Stimulated activated CD4-positive, alpha-beta T cell treated with anti-CD3 and anti-CD28 coated beads, TNF-alpha, amount 100 ng/mL, for 1 hour (primary cell): ENCODE measurements at regions not wholly inside any gene's neighbourhood (a gene's known extent, or its start where the extent isn't known, plus 50 kb on each side); places are given as distances from the start of the nearest gene placed in this dataset.

Experiments
- DNase-seq, 3 donors: peaks; one replicate each; pipeline ENCODE4 v3.0.0-alpha.2; 2020; ENCODE audit warnings: low read depth in 3 of 3, low spot score in 1 of 3

- DNase-seq: no peak
Observed at GRCh38 chr4:22115262-22115661, 166.7 kb upstream of the KCNIP4 start.

- DNase-seq: no peak
Observed at GRCh38 chr4:22103768-22104167, 155.2 kb upstream of the KCNIP4 start.

GRCh38 chr4:22099896-22100295 is 151.3 kb upstream of the KCNIP4 start:
- DNase-seq: no peak

- DNase-seq: no peak
Observed at GRCh38 chr4:22097596-22097995, 149.0 kb upstream of the KCNIP4 start.

- no peak for DNase-seq
Observed at GRCh38 chr4:22094217-22094616, 145.6 kb upstream of the KCNIP4 start.

GRCh38 chr4:22093126-22093525 is 144.6 kb upstream of the KCNIP4 start:
- no peak for DNase-seq

- DNase-seq: no peak
Observed at GRCh38 chr4:22091906-22092305, 143.3 kb upstream of the KCNIP4 start.

GRCh38 chr4:22091352-22091717 is 142.8 kb upstream of the KCNIP4 start:
- no peak for DNase-seq

GRCh38 chr4:22090661-22091351 is 142.2 kb upstream of the KCNIP4 start:
- no peak for DNase-seq

GRCh38 chr4:22077571-22077970 is 129.0 kb upstream of the KCNIP4 start:
- no peak for DNase-seq

GRCh38 chr4:22072726-22073125 is 124.2 kb upstream of the KCNIP4 start:
- DNase-seq: no peak

- DNase-seq: no peak
Observed at GRCh38 chr4:22072240-22072639, 123.7 kb upstream of the KCNIP4 start.

GRCh38 chr4:22071749-22072148 is 123.2 kb upstream of the KCNIP4 start:
- DNase-seq: no peak

- no peak for DNase-seq
Observed at GRCh38 chr4:22070256-22070655, 121.7 kb upstream of the KCNIP4 start.

GRCh38 chr4:22063613-22064012 is 115.0 kb upstream of the KCNIP4 start:
- DNase-seq: no peak

- no peak for DNase-seq
Observed at GRCh38 chr4:22062676-22063075, 114.1 kb upstream of the KCNIP4 start.

GRCh38 chr4:22055954-22056353 is 107.4 kb upstream of the KCNIP4 start:
- DNase-seq: no peak

- no peak for DNase-seq
Observed at GRCh38 chr4:22052076-22052475, 103.5 kb upstream of the KCNIP4 start.

GRCh38 chr4:22048323-22048722 is 99.8 kb upstream of the KCNIP4 start:
- DNase-seq: no peak

- no peak for DNase-seq
Observed at GRCh38 chr4:22047793-22048192, 99.2 kb upstream of the KCNIP4 start.

GRCh38 chr4:22045051-22045630 is 96.6 kb upstream of the KCNIP4 start:
- DNase-seq: no peak

- DNase-seq: no peak
Observed at GRCh38 chr4:22031423-22031822, 82.9 kb upstream of the KCNIP4 start.

GRCh38 chr4:22030881-22031280 is 82.3 kb upstream of the KCNIP4 start:
- DNase-seq: no peak
